Erythroblast (primary cell): ENCODE measurements at regions not wholly inside any gene's neighbourhood (a gene's known extent, or its start where the extent isn't known, plus 50 kb on each side); places are given as distances from the start of the nearest gene placed in this dataset.

Source experiments
- GATA1 ChIP-seq: IDR thresholded peaks from 2 replicates; pipeline ENCODE4 v1.6.1; 2011; ENCODE audit warnings: low read depth, mild to moderate bottlenecking, control low read depth, low read length, moderate library complexity
- POLR2A ChIP-seq: IDR thresholded peaks from 2 replicates; pipeline ENCODE4 v1.6.1; 2011; ENCODE audit warnings: mild to moderate bottlenecking, low read length

- TF ChIP-seq POLR2A: no peak
- no peak for TF ChIP-seq GATA1
These were observed 67.2 kb upstream of the CD82 start for GRCh38 chr11:44498089-44498871.
